HG03571 (cell line): ENCODE measurements at regions not wholly inside any gene's neighbourhood (a gene's known extent, or its start where the extent isn't known, plus 50 kb on each side); places are given as distances from the start of the nearest gene placed in this dataset.

Source experiments
- ATAC-seq: cut with Tn5 transposase; IDR thresholded peaks from one replicate; pipeline ENCODE4 v1.9.1; 2021; ENCODE audit not compliant: unreplicated experiment

- no peak for ATAC-seq
These were observed 52.9 kb upstream of the RFLNA start for GRCh38 chr12:124241776-124242528.

GRCh38 chr12:124242529-124243065 lies 52.3 kb upstream of the RFLNA start:
- ATAC-seq: no peak

GRCh38 chr12:124243936-124244335 lies 51.0 kb upstream of the RFLNA start:
- no peak for ATAC-seq
